Type B pancreatic cell (in vitro differentiated cells): ENCODE measurements at regions not wholly inside any gene's neighbourhood (a gene's known extent, or its start where the extent isn't known, plus 50 kb on each side); places are given as distances from the start of the nearest gene placed in this dataset.

Experiments
- DNase-seq: peaks from one replicate; pipeline ENCODE4 v3.0.0; 2021; ENCODE audit warnings: mixed read lengths; ENCODE audit not compliant: unreplicated experiment; ENCODE audit errors: extremely low spot score
- H3K27ac Mint-ChIP-seq: 2 replicates; pipeline ENCODE4 v1.8.0; 2021; ENCODE audit warnings: mild to moderate bottlenecking, mixed read lengths
- H3K27me3 Mint-ChIP-seq: 2 replicates; pipeline ENCODE4 v1.8.0; 2021; ENCODE audit warnings: mixed read lengths
- H3K36me3 Mint-ChIP-seq: 2 replicates; pipeline ENCODE4 v1.8.0; 2021; ENCODE audit warnings: mixed read lengths
- H3K4me1 Mint-ChIP-seq: one replicate; pipeline ENCODE4 v1.8.0; 2021; ENCODE audit warnings: mixed read lengths; ENCODE audit not compliant: unreplicated experiment
- H3K4me3 Mint-ChIP-seq: 2 replicates; pipeline ENCODE4 v1.8.0; 2021; ENCODE audit warnings: mild to moderate bottlenecking, mixed read lengths
- H3K9me3 Mint-ChIP-seq: 2 replicates; pipeline ENCODE4 v1.8.0; 2021; ENCODE audit warnings: mixed read lengths
- TF ChIP-seq, protein P1 (sequence below): fragments of 200-600 bp; sonication (generic); conservative IDR thresholded peaks from 2 replicates; pipeline ENCODE4 v1.5.0; 2021; ENCODE audit warnings: antibody characterized with exemption, mild to moderate bottlenecking

DNA sequence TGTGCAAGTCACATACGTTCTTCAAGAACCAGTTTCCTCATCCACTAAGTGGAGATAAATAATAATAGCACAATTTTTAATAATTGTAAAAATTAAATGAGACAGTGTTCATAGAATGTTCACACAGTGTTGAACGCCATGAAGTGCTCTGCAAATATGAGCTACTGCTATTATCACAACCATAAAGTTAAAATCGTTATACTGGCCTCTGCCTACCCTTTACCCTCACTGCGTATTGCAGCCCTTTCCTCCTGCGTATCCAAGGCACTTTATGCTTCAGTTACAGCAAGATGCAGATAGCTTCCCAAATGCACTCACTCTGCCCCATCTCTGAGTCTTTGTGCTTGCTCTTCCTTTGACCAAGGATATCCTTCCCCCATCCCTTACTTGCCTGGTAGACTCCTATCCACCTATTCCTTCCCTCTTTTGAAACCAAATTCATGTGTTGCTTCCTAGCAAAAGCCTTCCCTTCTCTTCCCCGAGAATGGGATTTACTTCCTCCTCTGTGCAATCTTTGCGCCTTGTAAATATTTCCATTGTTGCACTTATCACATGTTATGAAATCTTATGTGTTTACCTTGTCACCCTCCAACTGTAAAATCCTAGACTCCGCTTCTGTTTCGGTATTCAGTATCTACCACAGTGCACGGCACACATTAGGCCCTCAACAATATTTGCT lies 196.9 kb downstream of the ADAMTS15 start:
- Mint-ChIP-seq H3K9me3 (no peaks in the 10 kb centered on the region), H3K27ac (no peak overlapping the region), H3K36me3 (no peaks in the 10 kb centered on the region), H3K4me3 (no peak overlapping the region), H3K4me1 (peaks cover under 1% of the 10 kb centered on the region), H3K27me3 (no peaks in the 10 kb centered on the region)
- DNase-seq, result no peak
- TF ChIP-seq, protein P1, sequence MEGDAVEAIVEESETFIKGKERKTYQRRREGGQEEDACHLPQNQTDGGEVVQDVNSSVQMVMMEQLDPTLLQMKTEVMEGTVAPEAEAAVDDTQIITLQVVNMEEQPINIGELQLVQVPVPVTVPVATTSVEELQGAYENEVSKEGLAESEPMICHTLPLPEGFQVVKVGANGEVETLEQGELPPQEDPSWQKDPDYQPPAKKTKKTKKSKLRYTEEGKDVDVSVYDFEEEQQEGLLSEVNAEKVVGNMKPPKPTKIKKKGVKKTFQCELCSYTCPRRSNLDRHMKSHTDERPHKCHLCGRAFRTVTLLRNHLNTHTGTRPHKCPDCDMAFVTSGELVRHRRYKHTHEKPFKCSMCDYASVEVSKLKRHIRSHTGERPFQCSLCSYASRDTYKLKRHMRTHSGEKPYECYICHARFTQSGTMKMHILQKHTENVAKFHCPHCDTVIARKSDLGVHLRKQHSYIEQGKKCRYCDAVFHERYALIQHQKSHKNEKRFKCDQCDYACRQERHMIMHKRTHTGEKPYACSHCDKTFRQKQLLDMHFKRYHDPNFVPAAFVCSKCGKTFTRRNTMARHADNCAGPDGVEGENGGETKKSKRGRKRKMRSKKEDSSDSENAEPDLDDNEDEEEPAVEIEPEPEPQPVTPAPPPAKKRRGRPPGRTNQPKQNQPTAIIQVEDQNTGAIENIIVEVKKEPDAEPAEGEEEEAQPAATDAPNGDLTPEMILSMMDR, result no peak

DNA sequence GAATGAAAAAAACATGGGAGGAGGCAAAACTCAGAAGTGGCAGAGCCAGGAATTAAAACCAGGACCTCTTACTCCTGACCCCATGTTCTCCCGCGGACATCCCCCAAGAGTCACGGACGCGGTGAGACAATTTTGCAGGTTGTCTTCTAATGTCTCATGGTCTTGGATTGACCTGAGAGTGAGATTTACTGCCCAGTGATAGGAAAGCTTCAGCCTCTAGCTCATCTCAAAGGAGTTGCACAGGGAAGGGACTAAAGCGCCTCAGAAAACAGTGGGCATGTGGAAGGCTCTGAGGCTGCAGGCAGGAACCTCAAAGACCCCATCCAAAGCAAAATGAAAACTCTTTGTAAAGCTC lies 197.4 kb downstream of the ADAMTS15 start:
- DNase-seq, result peak; percentile 3
- H3K4me3 Mint-ChIP-seq, result no peak overlapping the region
- H3K4me1 Mint-ChIP-seq, result no peaks in the 10 kb centered on the region
- no peak overlapping the region for H3K27ac Mint-ChIP-seq
- no peaks in the 10 kb centered on the region for H3K36me3 Mint-ChIP-seq
- H3K27me3 Mint-ChIP-seq, result no peaks in the 10 kb centered on the region
- no peaks in the 10 kb centered on the region for H3K9me3 Mint-ChIP-seq
- TF ChIP-seq, protein P1, result no peak

DNA sequence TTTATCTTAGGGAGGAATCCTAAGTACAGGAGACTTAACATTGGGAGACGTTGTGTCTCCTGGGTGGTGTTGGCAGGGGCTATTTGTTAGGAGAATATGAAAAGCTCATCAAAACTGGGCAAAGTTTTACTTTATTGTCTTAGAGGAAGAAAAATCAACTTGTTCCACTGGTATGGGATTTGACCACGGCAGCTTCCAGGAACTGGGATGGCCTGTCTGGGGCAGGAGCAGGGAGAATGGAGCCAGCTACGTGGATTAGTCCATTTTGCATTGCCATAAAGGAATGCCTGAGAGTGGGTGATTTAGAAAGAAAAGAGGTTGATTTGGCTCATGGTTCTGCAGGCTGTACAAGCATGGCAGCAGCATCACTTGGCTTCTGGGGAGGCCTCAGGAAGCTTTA lies 198.4 kb downstream of the ADAMTS15 start:
- H3K36me3 Mint-ChIP-seq, result no peaks in the 10 kb centered on the region
- H3K27ac Mint-ChIP-seq, result no peak overlapping the region
- peak; percentile 15 for DNase-seq
- H3K4me3 Mint-ChIP-seq, result no peak overlapping the region
- H3K9me3 Mint-ChIP-seq, result no peaks in the 10 kb centered on the region
- H3K4me1 Mint-ChIP-seq, result no peaks in the 10 kb centered on the region
- TF ChIP-seq, protein P1, result no peak
- H3K27me3 Mint-ChIP-seq, result no peaks in the 10 kb centered on the region

DNA sequence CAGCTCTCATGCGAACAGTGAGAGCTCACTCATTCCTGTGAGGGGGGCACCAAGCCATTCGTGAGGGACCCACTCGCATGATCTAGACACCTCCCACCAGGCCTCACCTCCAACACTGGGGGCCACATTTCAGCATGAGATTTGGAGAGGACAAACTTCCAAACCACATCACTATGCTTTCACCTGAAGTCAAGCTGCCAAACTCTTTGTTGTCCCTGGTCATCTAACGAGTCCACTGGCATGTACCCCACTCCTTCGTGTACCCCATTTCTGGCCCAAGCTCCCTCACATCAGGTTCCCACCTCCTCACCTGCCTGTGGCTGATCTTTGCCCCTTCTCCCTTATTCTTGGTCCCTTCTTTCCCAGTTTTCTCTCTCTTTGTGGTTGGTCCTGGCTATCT lies 198.9 kb downstream of the ADAMTS15 start:
- Mint-ChIP-seq H3K4me1 (no peaks in the 10 kb centered on the region), H3K27ac (no peak overlapping the region), H3K4me3 (no peak overlapping the region), H3K36me3 (no peaks in the 10 kb centered on the region), H3K9me3 (no peaks in the 10 kb centered on the region), H3K27me3 (no peaks in the 10 kb centered on the region)
- TF ChIP-seq, protein P1, result no peak
- peak; percentile 34 for DNase-seq

DNA sequence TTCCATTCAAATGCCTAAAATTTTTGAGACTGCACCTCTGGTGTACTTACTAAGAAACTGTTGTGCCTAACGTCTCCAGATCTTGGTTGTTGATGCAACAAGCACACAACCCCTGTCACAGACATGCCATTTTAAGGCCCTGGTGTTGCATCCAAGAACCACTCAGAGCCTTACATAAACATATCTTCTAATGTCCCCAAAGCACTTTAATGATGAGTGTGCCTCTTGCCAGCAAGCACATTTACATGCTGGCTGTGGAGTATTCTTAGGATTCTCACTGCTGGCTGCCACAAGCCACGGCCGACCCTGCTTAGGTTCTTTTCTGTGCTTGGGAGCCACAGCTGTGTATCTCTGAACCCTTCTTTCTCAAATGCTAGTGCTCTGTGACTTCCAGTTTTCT lies 201.4 kb downstream of the ADAMTS15 start:
- Mint-ChIP-seq H3K9me3 (no peaks in the 10 kb centered on the region), H3K4me3 (no peak overlapping the region), H3K27ac (no peak overlapping the region), H3K36me3 (no peaks in the 10 kb centered on the region), H3K27me3 (no peaks in the 10 kb centered on the region), H3K4me1 (no peaks in the 10 kb centered on the region)
- DNase-seq, result peak; percentile 34
- TF ChIP-seq, protein P1, result no peak
